GM12864 (cell line): ENCODE measurements at regions not wholly inside any gene's neighbourhood (a gene's known extent, or its start where the extent isn't known, plus 50 kb on each side); places are given as distances from the start of the nearest gene placed in this dataset.

Experiments used
- DNase-seq: peaks from one replicate; pipeline ENCODE4 v3.0.0-alpha.2; 2011; ENCODE audit warnings: low read depth
- H3K4me3 ChIP-seq: 2 replicates; pipeline ENCODE4 v1.5.1; 2011; ENCODE audit warnings: mild to moderate bottlenecking, low read depth, low read length, control low read depth
- CTCF ChIP-seq: IDR thresholded peaks from 2 replicates; pipeline ENCODE4 v1.5.1; 2011; ENCODE audit warnings: low read depth, mild to moderate bottlenecking, moderate library complexity, low read length, control low read depth, inconsistent platforms; ENCODE audit errors: missing control alignments

- DNase-seq: no peak
- H3K4me3 ChIP-seq: no peak overlapping the region
- TF ChIP-seq CTCF: no peak
Observed at GRCh38 chr2:7492719-7493118, 575.5 kb downstream of the RNF144A start.

GRCh38 chr2:7497178-7497577, 580.0 kb downstream of the RNF144A start:
- no peak overlapping the region for H3K4me3 ChIP-seq
- no peak for DNase-seq
- no peak for TF ChIP-seq CTCF

GRCh38 chr2:7499018-7499417, 581.8 kb downstream of the RNF144A start:
- no peak for TF ChIP-seq CTCF
- H3K4me3 ChIP-seq: no peak overlapping the region
- no peak for DNase-seq

- no peak for TF ChIP-seq CTCF
- no peak overlapping the region for H3K4me3 ChIP-seq
- no peak for DNase-seq
Observed at GRCh38 chr2:7502336-7502735, 585.1 kb downstream of the RNF144A start.

GRCh38 chr2:7508296-7508943, 591.2 kb downstream of the RNF144A start:
- no peak overlapping the region for H3K4me3 ChIP-seq
- DNase-seq: no peak
- TF ChIP-seq CTCF: no peak

GRCh38 chr2:7510353-7510752, 593.1 kb downstream of the RNF144A start:
- no peak overlapping the region for H3K4me3 ChIP-seq
- DNase-seq: no peak
- TF ChIP-seq CTCF: no peak

- no peak for DNase-seq
- no peak for TF ChIP-seq CTCF
- no peak overlapping the region for H3K4me3 ChIP-seq
Observed at GRCh38 chr2:7513834-7514233, 596.6 kb downstream of the RNF144A start.
